H1 (cell line): ENCODE measurements at regions not wholly inside any gene's neighbourhood (a gene's known extent, or its start where the extent isn't known, plus 50 kb on each side); places are given as distances from the start of the nearest gene placed in this dataset.

ENCODE experiments used
- CTCF ChIA-PET: fragments of 300-600 bp; sonication (Branson Sonifier 250); formaldehyde crosslinking; loops from one replicate; lab custom pipeline; 2021; ENCODE audit not compliant: partially characterized antibody; lab: Charles Lee
- POLR2A ChIA-PET: fragments of 300-600 bp; sonication (Branson Sonifier 250); formaldehyde crosslinking; loops from one replicate; lab custom pipeline; 2021; ENCODE audit warnings: inconsistent platforms; ENCODE audit not compliant: partially characterized antibody; lab: Charles Lee
- DNase-seq, 2 experiments: peaks; one replicate each; pipeline versions ENCODE4 v3.0.0 to v3.0.0-alpha.2; 2010 to 2022; ENCODE audit warnings: low spot score in 2 of 2, low read depth in 1 of 2, mixed read lengths in 1 of 2
- FAIRE-seq: peaks from 2 replicates; lab custom pipeline; 2011; peaks lifted over from hg19 to GRCh38; lab: Jason Lieb, UNC
- H2AFZ ChIP-seq: 2 replicates; pipeline ENCODE4 v1.8.1; 2012; ENCODE audit warnings: low read length, inconsistent platforms
- H2AK5ac ChIP-seq: 2 replicates; pipeline ENCODE4 v1.6.1; 2013; ENCODE audit warnings: low read depth, low read length
- H2BK120ac ChIP-seq: replicated peaks from 2 replicates; pipeline ENCODE3; 2013; ENCODE audit warnings: low read depth, low read length, inconsistent platforms
- H2BK12ac ChIP-seq: 2 replicates; pipeline ENCODE4 v1.6.1; 2013; ENCODE audit warnings: low read depth, low read length
- H2BK15ac ChIP-seq: 2 replicates; pipeline ENCODE4 v1.6.1; 2013; ENCODE audit warnings: low read length
- H2BK20ac ChIP-seq: 2 replicates; pipeline ENCODE4 v1.6.1; 2013; ENCODE audit warnings: low read length
- H2BK5ac ChIP-seq: 2 replicates; pipeline ENCODE4 v1.6.1; 2013; ENCODE audit warnings: low read depth, low read length
- H3K14ac ChIP-seq: 2 replicates; pipeline ENCODE4 v1.6.1; 2013; ENCODE audit warnings: inconsistent platforms; ENCODE audit not compliant: insufficient read length
- H3K18ac ChIP-seq: 2 replicates; pipeline ENCODE4 v1.6.1; 2013; ENCODE audit warnings: low read length; ENCODE audit errors: extremely low read depth
- H3K23ac ChIP-seq: 2 replicates; pipeline ENCODE4 v1.6.1; 2013; ENCODE audit warnings: inconsistent platforms; ENCODE audit not compliant: insufficient read length
- H3K23me2 ChIP-seq: 2 replicates; pipeline ENCODE4 v1.6.1; 2013; ENCODE audit warnings: low read depth, low read length
- H3K27ac ChIP-seq: 2 replicates; pipeline ENCODE4 v1.6.1; 2011; ENCODE audit warnings: low read depth, low read length, inconsistent platforms
- H3K27me3 ChIP-seq, 4 experiments: replicated peaks in 1 of 4; 1 replicate in 1 of 4; 2 replicates in 3 of 4; pipeline versions ENCODE4 v1.6.1 to v1.8.1; 2011 to 2013; ENCODE audit warnings: low read length in 3 of 4, mild to moderate bottlenecking in 3 of 4, inconsistent platforms in 2 of 4, mixed read lengths in 2 of 4, moderate library complexity in 1 of 4; ENCODE audit not compliant: control insufficient read depth in 3 of 4, insufficient read depth in 3 of 4; ENCODE audit errors: extremely low read depth in 1 of 4
- H3K36me3 ChIP-seq, 4 experiments: 2 replicates each; pipeline versions ENCODE4 v1.6.1 to v1.8.1; 2011 to 2013; ENCODE audit warnings: mild to moderate bottlenecking in 4 of 4, low read length in 3 of 4, moderate library complexity in 2 of 4, control low read depth in 1 of 4, inconsistent platforms in 1 of 4; ENCODE audit not compliant: insufficient read depth in 4 of 4, control insufficient read depth in 2 of 4
- H3K4ac ChIP-seq: replicated peaks from 2 replicates; pipeline ENCODE3; 2013; ENCODE audit warnings: low read length, low read depth, mixed read lengths, inconsistent platforms; ENCODE audit not compliant: insufficient read length
- H3K4me1 ChIP-seq, 4 experiments: replicated peaks in 1 of 4; 1 replicate in 1 of 4; 2 replicates in 3 of 4; pipeline versions ENCODE4 v1.6.1 to v1.8.1; 2011 to 2013; ENCODE audit warnings: low read length in 3 of 4, inconsistent platforms in 2 of 4, mixed read lengths in 1 of 4; ENCODE audit not compliant: insufficient read depth in 4 of 4, control insufficient read depth in 3 of 4
- H3K4me2 ChIP-seq, 2 experiments: 2 replicates each; pipeline versions ENCODE4 v1.6.1 to v1.8.1; 2011 to 2013; ENCODE audit warnings: low read depth in 2 of 2, low read length in 2 of 2, control low read depth in 1 of 2, inconsistent platforms in 1 of 2, mild to moderate bottlenecking in 1 of 2; ENCODE audit not compliant: insufficient read depth in 1 of 2
- H3K4me3 ChIP-seq, 4 experiments: fragments of 200-600, 300-600 bp in 1 of 4; sonication (generic), shearing (Covaris generic), sonication (Bioruptor Twin) in 1 of 4; 2 replicates each; pipeline versions ENCODE4 v1.5.1 to v1.8.1; 2011 to 2016; ENCODE audit warnings: low read length in 4 of 4, low read depth in 3 of 4, control low read depth in 2 of 4, inconsistent platforms in 2 of 4, mild to moderate bottlenecking in 2 of 4, mixed read lengths in 1 of 4, moderate library complexity in 1 of 4; ENCODE audit not compliant: insufficient read depth in 2 of 4; ENCODE audit errors: extremely low read depth in 1 of 4
- H3K56ac ChIP-seq: replicated peaks from 2 replicates; pipeline ENCODE3; 2013; ENCODE audit warnings: low read depth, mild to moderate bottlenecking, mixed read lengths, low read length, inconsistent platforms; ENCODE audit not compliant: insufficient read length
- H3K79me1 ChIP-seq: 2 replicates; pipeline ENCODE4 v1.6.1; 2013; ENCODE audit warnings: low read depth, low read length, control low read depth
- H3K79me2 ChIP-seq, 2 experiments: 2 replicates each; pipeline versions ENCODE4 v1.6.1 to v1.8.1; 2012 to 2013; ENCODE audit warnings: low read length in 2 of 2, mild to moderate bottlenecking in 2 of 2, inconsistent platforms in 1 of 2; ENCODE audit not compliant: insufficient read depth in 2 of 2, control insufficient read depth in 1 of 2
- H3K9ac ChIP-seq, 4 experiments: replicated peaks in 1 of 4; 1 replicate in 1 of 4; 2 replicates in 3 of 4; pipeline versions ENCODE4 v1.6.1 to v1.8.1; 2011 to 2013; ENCODE audit warnings: low read depth in 3 of 4, low read length in 3 of 4, control low read depth in 2 of 4, mild to moderate bottlenecking in 2 of 4, moderate library complexity in 2 of 4, inconsistent platforms in 1 of 4; ENCODE audit errors: extremely low read depth in 1 of 4
- H3K9me3 ChIP-seq, 2 experiments: 2 replicates each; pipeline versions ENCODE4 v1.6.1 to v1.8.1; 2012 to 2013; ENCODE audit warnings: mild to moderate bottlenecking in 2 of 2, moderate library complexity in 2 of 2, control low read depth in 1 of 2, inconsistent platforms in 1 of 2, low read depth in 1 of 2, low read length in 1 of 2, mixed read lengths in 1 of 2; ENCODE audit not compliant: insufficient read depth in 2 of 2
- H4K20me1 ChIP-seq, 2 experiments: replicated peaks in 1 of 2; 2 replicates each; pipeline versions ENCODE3 to v1.8.1; 2011 to 2013; ENCODE audit warnings: inconsistent platforms in 2 of 2, low read length in 2 of 2, mild to moderate bottlenecking in 1 of 2; ENCODE audit not compliant: insufficient read depth in 2 of 2, control insufficient read depth in 1 of 2
- H4K5ac ChIP-seq: 2 replicates; pipeline ENCODE4 v1.6.1; 2013; ENCODE audit warnings: low read length, low read depth, mixed read lengths, inconsistent platforms; ENCODE audit not compliant: insufficient read length
- H4K8ac ChIP-seq: 2 replicates; pipeline ENCODE4 v1.8.0; 2013; ENCODE audit warnings: mild to moderate bottlenecking, moderate library complexity, low read length, inconsistent platforms; ENCODE audit not compliant: insufficient read depth; ENCODE audit errors: extremely low read depth
- H4K91ac ChIP-seq: replicated peaks from 2 replicates; pipeline ENCODE3; 2013; ENCODE audit warnings: low read length, mixed read lengths, inconsistent platforms; ENCODE audit not compliant: insufficient read length
- BCL11A ChIP-seq, 2 experiments: IDR thresholded peaks; one replicate each; pipeline ENCODE4 v1.6.1; 2011; ENCODE audit warnings: low read depth in 2 of 2, low read length in 2 of 2, mild to moderate bottlenecking in 2 of 2
- CTCF ChIP-seq, 3 experiments: IDR thresholded peaks; 1 replicate in 2 of 3; 2 replicates in 1 of 3; pipeline versions ENCODE4 v1.5.1 to v1.6.1; 2011; ENCODE audit warnings: low read length in 3 of 3, mild to moderate bottlenecking in 3 of 3, inconsistent platforms in 2 of 3, low read depth in 1 of 3, moderate library complexity in 1 of 3; ENCODE audit not compliant: insufficient read depth in 1 of 3; ENCODE audit errors: control extremely low read depth in 1 of 3
- JUN ChIP-seq: IDR thresholded peaks from 2 replicates; pipeline ENCODE4 v1.6.1; 2011; ENCODE audit warnings: low read depth, mild to moderate bottlenecking, improper control_type of control experiment, low read length
- KDM1A ChIP-seq: fragments of 200-600, 300-600 bp; sonication (generic); IDR thresholded peaks from 2 replicates; pipeline ENCODE4 v1.7.1; 2016; ENCODE audit warnings: mild to moderate bottlenecking, low read length, borderline replicate concordance
- PHF8 ChIP-seq: fragments of 200-600 bp; sonication (generic); conservative IDR thresholded peaks from 2 replicates; pipeline ENCODE4 v1.7.1; 2012; ENCODE audit warnings: low read depth, mild to moderate bottlenecking, inconsistent platforms, low read length, moderate library complexity
- RAD21 ChIP-seq, 2 experiments: IDR thresholded peaks in 1 of 2; conservative IDR thresholded peaks in 1 of 2; 2 replicates each; pipeline ENCODE4 v1.6.1; 2011; ENCODE audit warnings: low read depth in 2 of 2, low read length in 2 of 2, improper control_type of control experiment in 1 of 2, inconsistent platforms in 1 of 2, mild to moderate bottlenecking in 1 of 2, moderate library complexity in 1 of 2
- SAP30 ChIP-seq: fragments of 300-600 bp; sonication (generic); IDR thresholded peaks from 2 replicates; pipeline ENCODE4 v1.7.1; 2012; ENCODE audit warnings: low read length, moderate library complexity, mild to moderate bottlenecking, inconsistent platforms; ENCODE audit not compliant: insufficient read depth, insufficient replicate concordance
- SIN3A ChIP-seq, 2 experiments: IDR thresholded peaks in 1 of 2; conservative IDR thresholded peaks in 1 of 2; 2 replicates each; pipeline ENCODE4 v1.6.1; 2011 to 2012; ENCODE audit warnings: low read length in 2 of 2, improper control_type of control experiment in 1 of 2, low read depth in 1 of 2, mild to moderate bottlenecking in 1 of 2
- SIRT6 ChIP-seq: IDR thresholded peaks from one replicate; pipeline ENCODE4 v1.7.1; 2012; ENCODE audit warnings: low read length, inconsistent platforms
- SUZ12 ChIP-seq: fragments of 200-600 bp; sonication (generic); IDR thresholded peaks from 2 replicates; pipeline ENCODE4 v1.6.1; 2012; ENCODE audit warnings: mild to moderate bottlenecking, inconsistent platforms, low read length, moderate library complexity, mixed read lengths
- WGBS, 2 experiments: shearing (Covaris generic) in 1 of 2; methylation state at CpG; one replicate each; pipeline versions ENCODE4 v1.1.6 to v1.1.7; 2013 to 2015; ENCODE audit warnings: low lambda C conversion rate in 2 of 2, mixed read lengths in 2 of 2, inconsistent platforms in 1 of 2, low coverage in 1 of 2, missing lambda C conversion rate in 1 of 2; ENCODE audit not compliant: insufficient replicate concordance in 2 of 2, insufficient coverage in 1 of 2, insufficient read length in 1 of 2; ENCODE audit errors: extremely low coverage in 1 of 2, missing lambda C conversion rate in 1 of 2; 5-methylcytosine and 5-hydroxymethylcytosine counted together

- no peaks in the 10 kb centered on the region; a peak in 1 of 7 replicates for H3K4me1 ChIP-seq
- H4K20me1 ChIP-seq, result no peaks in the 10 kb centered on the region
- H2BK20ac ChIP-seq, result no peak overlapping the region
- no peak overlapping the region for H2AK5ac ChIP-seq
- DNase-seq (no peak), FAIRE-seq (no peak)
- H3K79me1 ChIP-seq, result no peaks in the 10 kb centered on the region
- no peak overlapping the region for H3K18ac ChIP-seq
- H3K4ac ChIP-seq, result no peak overlapping the region
- no peaks in the 10 kb centered on the region for H3K9me3 ChIP-seq
- no peak overlapping the region for H4K5ac ChIP-seq
- H3K4me3 ChIP-seq, result no peak overlapping the region
- H2BK15ac ChIP-seq, result no peak overlapping the region
- no peak overlapping the region for H4K8ac ChIP-seq
- no peak overlapping the region for H2BK5ac ChIP-seq
- no peak overlapping the region for H3K14ac ChIP-seq
- H3K27ac ChIP-seq, result no peak overlapping the region
- no peaks in the 10 kb centered on the region for H3K79me2 ChIP-seq
- no peaks in the 10 kb centered on the region for H3K23me2 ChIP-seq
- no peak overlapping the region for H4K91ac ChIP-seq
- no peak overlapping the region for H2BK120ac ChIP-seq
- WGBS, 2 experiments, result 96% methylated on average over 3 of the region's 3 CpGs; no CpG with 5 or more reads in 1 of the 2 experiments
- no peak overlapping the region for H2BK12ac ChIP-seq
- H3K27me3 ChIP-seq, result no peaks in the 10 kb centered on the region
- H3K23ac ChIP-seq, result no peak overlapping the region
- H2AFZ ChIP-seq, result no peak overlapping the region
- POLR2A ChIA-PET, result no interaction called here
- no peaks in the 10 kb centered on the region for H3K36me3 ChIP-seq
- H3K56ac ChIP-seq, result no peak overlapping the region
- CTCF ChIA-PET, result interaction anchor here (0.7 to 2.1 kb wide), 9 partner anchors 9 to 193 kb away, joined by 3 to 11 read pairs (median 4); no protein-coding TSS in a partner anchor
- no peak overlapping the region for H3K4me2 ChIP-seq
- H3K9ac ChIP-seq, result no peak overlapping the region
- TF ChIP-seq BCL11A (IDR thresholded peaks at IDR 0.05; ENCODE audit: low read depth in 2 of 2, low read length in 2 of 2) (no peak), CTCF (IDR thresholded peaks at IDR 0.05; ENCODE audit: control extremely low read depth in 1 of 3, insufficient read depth in 1 of 3, low read depth in 1 of 3, low read length in 3 of 3) (no peak), SAP30 (no peak), SIN3A (conservative IDR thresholded peaks at IDR 0.05 in 1 of 2, IDR thresholded peaks at IDR 0.05 in 1 of 2; ENCODE audit: low read depth in 1 of 2, low read length in 2 of 2) (no peak), KDM1A (no peak), JUN (no peak), SIRT6 (no peak), RAD21 (IDR thresholded peaks at IDR 0.05 in 1 of 2, conservative IDR thresholded peaks at IDR 0.05 in 1 of 2; ENCODE audit: low read depth in 2 of 2, low read length in 2 of 2) (no peak), PHF8 (no peak), SUZ12 (no peak)
Observed at GRCh38 chr1:157367091-157367739, 185.1 kb downstream of the FCRL5 start.
